ENCODE measurements at regions not wholly inside any gene's neighbourhood (a gene's known extent, or its start where the extent isn't known, plus 50 kb on each side); places are given as distances from the start of the nearest gene placed in this dataset.

DNA sequence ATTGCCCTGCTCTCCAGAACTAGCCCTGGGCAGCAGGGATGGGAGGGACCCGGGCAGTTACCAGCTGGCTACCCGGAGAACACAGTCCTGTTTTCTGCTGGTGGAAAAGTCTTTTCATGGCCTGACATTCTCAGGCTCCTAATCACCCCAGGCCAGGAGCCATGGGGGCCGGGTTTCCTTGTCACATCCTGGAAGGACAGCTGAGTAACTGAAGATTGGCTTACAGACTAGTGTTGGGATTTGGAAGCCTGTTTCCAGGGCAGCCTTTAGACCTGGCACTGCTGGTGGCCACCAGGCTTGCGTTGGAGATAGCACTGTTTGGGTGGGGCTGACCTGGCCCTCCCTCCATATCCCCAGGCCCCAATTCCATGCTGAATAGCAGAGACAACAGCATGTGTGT lies 349.0 kb downstream of the CTTN start:
- TF ChIP-seq, protein P1, sequence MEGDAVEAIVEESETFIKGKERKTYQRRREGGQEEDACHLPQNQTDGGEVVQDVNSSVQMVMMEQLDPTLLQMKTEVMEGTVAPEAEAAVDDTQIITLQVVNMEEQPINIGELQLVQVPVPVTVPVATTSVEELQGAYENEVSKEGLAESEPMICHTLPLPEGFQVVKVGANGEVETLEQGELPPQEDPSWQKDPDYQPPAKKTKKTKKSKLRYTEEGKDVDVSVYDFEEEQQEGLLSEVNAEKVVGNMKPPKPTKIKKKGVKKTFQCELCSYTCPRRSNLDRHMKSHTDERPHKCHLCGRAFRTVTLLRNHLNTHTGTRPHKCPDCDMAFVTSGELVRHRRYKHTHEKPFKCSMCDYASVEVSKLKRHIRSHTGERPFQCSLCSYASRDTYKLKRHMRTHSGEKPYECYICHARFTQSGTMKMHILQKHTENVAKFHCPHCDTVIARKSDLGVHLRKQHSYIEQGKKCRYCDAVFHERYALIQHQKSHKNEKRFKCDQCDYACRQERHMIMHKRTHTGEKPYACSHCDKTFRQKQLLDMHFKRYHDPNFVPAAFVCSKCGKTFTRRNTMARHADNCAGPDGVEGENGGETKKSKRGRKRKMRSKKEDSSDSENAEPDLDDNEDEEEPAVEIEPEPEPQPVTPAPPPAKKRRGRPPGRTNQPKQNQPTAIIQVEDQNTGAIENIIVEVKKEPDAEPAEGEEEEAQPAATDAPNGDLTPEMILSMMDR (IDR thresholded peaks at IDR 0.05): no peak

DNA sequence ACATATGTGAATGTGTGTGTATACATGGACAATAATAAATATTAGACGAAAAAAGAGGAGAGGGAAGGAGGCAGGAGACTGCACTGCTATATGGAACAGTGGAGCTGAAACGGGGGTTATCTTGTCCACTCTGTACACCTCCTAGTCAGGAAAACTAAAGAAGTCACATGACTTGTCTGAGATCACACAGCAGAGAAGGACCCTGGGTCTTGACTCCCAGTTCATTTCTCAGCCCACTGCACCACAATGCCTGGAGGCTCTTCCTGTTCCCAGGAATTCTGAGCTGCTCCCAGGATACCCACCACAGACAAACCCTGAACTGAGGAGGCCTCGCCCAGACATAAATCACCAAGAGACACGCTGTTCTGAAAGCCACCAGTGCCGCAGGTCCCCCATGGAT lies 349.6 kb downstream of the CTTN start:
- TF ChIP-seq, protein P1 (IDR thresholded peaks at IDR 0.05): no peak

DNA sequence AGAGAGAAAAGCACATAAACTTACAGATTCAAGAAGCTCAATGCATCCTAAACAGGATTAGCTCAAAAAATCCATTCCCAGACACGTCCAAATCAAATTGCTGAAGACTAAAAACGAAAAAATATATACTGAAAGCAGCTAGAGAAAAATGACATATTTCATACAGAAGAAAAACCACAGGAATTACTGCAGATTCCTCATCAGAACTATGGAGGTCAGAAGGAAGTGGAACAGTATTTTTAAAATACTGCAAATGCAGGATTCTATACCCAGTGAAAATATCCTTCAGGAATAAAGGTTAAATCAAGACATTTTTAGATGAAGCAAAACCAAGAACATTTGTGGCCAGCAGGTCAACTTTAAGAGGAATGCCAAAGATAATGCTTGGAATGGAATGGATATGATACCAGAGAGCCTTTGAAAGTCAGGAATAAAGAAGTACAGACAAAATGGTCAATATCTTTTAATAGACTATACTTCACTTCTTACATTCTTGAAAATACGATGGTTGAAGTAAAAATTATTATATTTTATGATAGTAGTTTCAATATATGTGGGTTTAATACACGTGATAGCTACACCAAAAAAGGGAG lies 352.9 kb downstream of the CTTN start:
- TF ChIP-seq, protein P1 (IDR thresholded peaks at IDR 0.05): no peak

DNA sequence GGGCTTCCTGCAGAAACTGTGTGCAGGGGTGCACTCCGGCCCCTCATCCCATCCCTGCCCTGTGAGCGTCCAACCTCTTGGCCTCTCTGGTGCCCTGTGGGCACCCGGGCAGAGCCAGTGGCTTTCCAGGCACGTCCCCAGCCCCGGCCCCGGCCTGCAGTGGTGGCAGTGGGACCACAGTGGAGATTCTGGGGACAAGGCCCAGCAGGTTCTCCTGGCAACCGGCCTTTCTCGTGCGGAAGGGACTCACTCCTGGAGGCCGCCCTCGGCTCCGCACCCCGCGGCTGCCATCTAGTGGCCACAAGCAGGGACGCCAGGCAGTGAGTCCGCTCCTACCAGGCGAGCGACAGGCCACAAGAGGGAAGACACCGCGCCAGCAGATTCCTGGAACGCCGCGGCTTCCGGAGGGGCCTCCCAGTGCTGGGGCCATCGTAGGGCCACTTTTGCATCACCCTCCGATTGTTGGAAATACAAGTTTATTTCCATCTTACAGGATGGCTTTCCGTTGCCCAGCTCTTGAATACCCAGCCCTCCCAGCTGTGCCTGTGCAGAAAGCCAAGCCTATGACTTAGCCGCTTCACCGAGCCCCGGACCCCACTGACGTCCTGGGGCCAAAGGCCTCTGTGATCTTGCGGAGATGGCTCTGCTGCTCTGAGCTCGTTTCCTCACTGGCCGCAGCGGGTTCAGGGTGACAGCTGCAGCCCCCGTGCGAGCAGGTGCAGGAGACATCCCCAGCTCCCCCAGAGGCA lies 357.3 kb downstream of the CTTN start:
- TF ChIP-seq, protein P1 (IDR thresholded peaks at IDR 0.05): peak; percentile 92

DNA sequence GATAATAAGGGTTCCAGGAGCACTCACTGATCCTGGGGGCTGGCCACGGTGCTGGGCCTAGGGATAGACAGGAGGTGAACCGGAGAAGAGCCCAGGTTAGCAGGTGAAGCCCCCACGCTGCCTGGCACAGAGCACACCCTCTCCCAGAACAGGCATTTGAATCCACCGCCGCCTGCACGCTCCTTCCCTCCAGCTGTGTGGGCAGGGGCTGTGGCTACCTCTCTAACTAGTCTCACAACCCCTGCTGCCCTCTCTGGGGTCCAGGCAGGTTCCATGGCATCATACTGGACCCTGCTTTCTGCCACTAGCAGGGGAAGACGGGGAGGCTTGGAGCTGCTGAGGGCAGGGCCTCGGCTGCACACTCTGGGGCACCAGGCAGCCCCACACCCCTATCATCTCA lies 358.0 kb downstream of the CTTN start:
- TF ChIP-seq, protein P1 (IDR thresholded peaks at IDR 0.05): no peak

DNA sequence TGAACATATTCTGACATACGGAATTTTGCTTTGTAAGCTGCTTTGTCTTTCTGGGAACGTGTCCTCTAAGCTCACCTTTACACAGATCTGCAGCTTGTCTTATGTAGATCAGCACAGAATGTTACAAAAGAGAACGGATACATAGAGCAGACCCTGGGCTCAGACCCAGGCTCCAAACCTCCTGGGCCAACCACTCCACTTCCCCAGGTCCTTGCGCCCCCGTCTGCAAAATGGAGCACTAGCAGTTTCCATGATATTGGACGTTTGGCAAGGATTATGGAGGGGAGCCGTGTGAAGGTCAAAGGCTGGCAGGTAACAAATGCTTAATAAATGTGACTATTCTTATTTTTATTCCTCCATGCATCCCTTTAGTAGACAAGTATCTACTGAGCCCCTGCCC lies 358.4 kb downstream of the CTTN start:
- TF ChIP-seq, protein P1 (IDR thresholded peaks at IDR 0.05): no peak

DNA sequence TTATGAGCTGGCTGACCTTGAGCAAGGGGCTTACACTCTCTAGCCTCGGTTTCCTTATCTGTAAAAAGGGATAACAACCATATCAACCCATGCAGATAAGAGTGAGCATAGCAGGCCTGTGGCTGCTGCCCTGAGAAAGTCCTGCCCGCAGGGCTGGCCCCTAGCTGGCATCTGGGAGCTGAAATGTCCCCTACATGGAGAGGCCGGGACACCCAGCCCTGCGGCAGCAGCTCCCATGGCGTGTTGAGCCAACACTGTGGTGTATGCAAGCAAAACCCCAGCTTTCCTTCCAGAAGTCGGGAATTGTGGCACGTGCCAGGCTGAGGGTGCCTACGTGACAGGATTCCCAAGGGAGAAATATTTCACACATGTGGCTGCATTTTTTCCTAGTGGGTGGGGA lies 358.9 kb downstream of the CTTN start:
- TF ChIP-seq, protein P1 (IDR thresholded peaks at IDR 0.05): no peak

Measured in LNCAP (cell line).